Panc1 (cell line): ENCODE measurements at regions not wholly inside any gene's neighbourhood (a gene's known extent, or its start where the extent isn't known, plus 50 kb on each side); places are given as distances from the start of the nearest gene placed in this dataset.

Experiments used
- ATAC-seq: fragments of 200-7000 bp; cut with Tn5 transposase; 2 replicates; pipeline ENCODE4 v1.9.1; 2020; ENCODE audit warnings: mild to moderate bottlenecking, moderate library complexity
- BruUV-seq: library from RNA; stranded (reverse); fragments of 400-500 nt; replicated peaks from 2 replicates; lab custom pipeline; 2021; lab: Mats Ljungman, UMichigan
- CTCF ChIA-PET: fragments of 300-600 bp; sonication (Branson Sonifier 250); formaldehyde crosslinking; loops from one replicate; lab custom pipeline; 2022; ENCODE audit warnings: antibody characterized with exemption; lab: Charles Lee
- POLR2A ChIA-PET: fragments of 300-600 bp; sonication (Branson Sonifier 250); formaldehyde crosslinking; loops from one replicate; lab custom pipeline; 2022; ENCODE audit warnings: antibody characterized with exemption; lab: Charles Lee
- DNase-seq: peaks from one replicate; pipeline ENCODE4 v3.0.0-alpha.2; 2010; ENCODE audit warnings: low read depth, low spot score
- H3K27ac ChIP-seq: 2 replicates; pipeline ENCODE4 v1.5.1; 2011; ENCODE audit warnings: mild to moderate bottlenecking, low read length, inconsistent platforms
- H3K27me3 ChIP-seq: fragments of 200-500 bp; sonication (Bioruptor generic); 2 replicates; pipeline ENCODE4 v1.6.0; 2014; ENCODE audit warnings: low read length, inconsistent platforms; ENCODE audit not compliant: control insufficient read depth, insufficient read depth
- H3K36me3 ChIP-seq: fragments of 200-500 bp; sonication (Bioruptor generic); 2 replicates; pipeline ENCODE4 v1.5.1; 2014; ENCODE audit warnings: inconsistent platforms, mild to moderate bottlenecking, low read length, moderate library complexity; ENCODE audit not compliant: control insufficient read depth, insufficient read depth
- H3K4me1 ChIP-seq: 2 replicates; pipeline ENCODE4 v1.5.1; 2011; ENCODE audit warnings: inconsistent platforms, mild to moderate bottlenecking, low read length, moderate library complexity; ENCODE audit not compliant: control insufficient read depth, insufficient read depth
- H3K4me3 ChIP-seq, 2 experiments: 2 replicates each; pipeline ENCODE4 v1.5.1; 2011 to 2012; ENCODE audit warnings: low read depth in 2 of 2, low read length in 2 of 2, mild to moderate bottlenecking in 2 of 2, inconsistent platforms in 1 of 2, moderate library complexity in 1 of 2
- H3K9me3 ChIP-seq: fragments of 200-500 bp; sonication (Bioruptor generic); 2 replicates; pipeline ENCODE4 v1.5.1; 2014; ENCODE audit warnings: low read depth, mild to moderate bottlenecking, inconsistent platforms, low read length, moderate library complexity; ENCODE audit not compliant: control insufficient read depth, insufficient read depth
- CTCF ChIP-seq: fragments of 450-650 bp; IDR thresholded peaks from 2 replicates; pipeline ENCODE4 v1.5.1; 2017; ENCODE audit warnings: mild to moderate bottlenecking
- POLR2AphosphoS5 ChIP-seq: IDR thresholded peaks from 2 replicates; pipeline ENCODE4 v1.6.1; 2012; ENCODE audit warnings: mild to moderate bottlenecking, low read depth, low read length, moderate library complexity
- REST ChIP-seq, 2 experiments: IDR thresholded peaks; 2 replicates each; pipeline ENCODE4 v1.6.1; 2011 to 2012; ENCODE audit warnings: low read depth in 2 of 2, control low read depth in 1 of 2, low read length in 1 of 2, mild to moderate bottlenecking in 1 of 2, moderate library complexity in 1 of 2; ENCODE audit not compliant: insufficient read depth in 1 of 2
- SIN3A ChIP-seq: IDR thresholded peaks from 2 replicates; pipeline ENCODE4 v1.6.1; 2012; ENCODE audit warnings: low read depth, mild to moderate bottlenecking, low read length, moderate library complexity, borderline replicate concordance; ENCODE audit not compliant: insufficient read depth
- TCF7L2 ChIP-seq: IDR thresholded peaks from 2 replicates; pipeline ENCODE4 v1.6.1; 2011; ENCODE audit warnings: mild to moderate bottlenecking, low read depth, low read length, inconsistent platforms
- in situ Hi-C: cut with HindIII; loops from 2 replicates; pipeline ENCODE4 v1.10.0; 2016; ENCODE audit warnings: low sequenced_read_pairs, low pct_unique_long_range_greater_than_20kb
- intact Hi-C: fragments of 100-400 bp; cut with micrococcal nuclease; formaldehyde crosslinking; loops from one replicate; pipeline ENCODE4 v1.10.0; 2022; ENCODE audit not compliant: unreplicated experiment

GRCh38 chr18:66764230-66764629, 160.3 kb upstream of the CDH19 start:
- Histone ChIP-seq H3K4me1 (no peaks in the 10 kb centered on the region), H3K27ac (no peak overlapping the region), H3K9me3 (no peaks in the 10 kb centered on the region), H3K4me3 (no peak overlapping the region), H3K36me3 (no peaks in the 10 kb centered on the region), H3K27me3 (no peaks in the 10 kb centered on the region)
- BruUV-seq: no TSS peak
- intact Hi-C loops (no loop called here), in situ Hi-C loops (no loop called here)
- ChIA-PET POLR2A (no interaction called here), CTCF (no interaction called here)
- DNase-seq (no peak), ATAC-seq (no peak)
- TF ChIP-seq SIN3A: no peak
- TF ChIP-seq POLR2AphosphoS5: no peak
- TF ChIP-seq CTCF: no peak
- no peak for TF ChIP-seq TCF7L2
- no peak for TF ChIP-seq REST (IDR thresholded peaks at IDR 0.05; ENCODE audit: insufficient read depth in 1 of 2, low read depth in 2 of 2, low read length in 1 of 2)

GRCh38 chr18:66761166-66761565, 157.3 kb upstream of the CDH19 start:
- H3K4me3 ChIP-seq: no peak overlapping the region
- BruUV-seq: no TSS peak
- in situ Hi-C loops (no loop called here), intact Hi-C loops (no loop called here)
- H3K27me3 ChIP-seq: no peaks in the 10 kb centered on the region
- no peaks in the 10 kb centered on the region for H3K4me1 ChIP-seq
- no peak overlapping the region for H3K27ac ChIP-seq
- POLR2A ChIA-PET: interaction anchor here (0.8 kb wide), 1 partner anchor 75 kb away, joined by 3 read pairs; no protein-coding TSS in a partner anchor
- H3K9me3 ChIP-seq: no peaks in the 10 kb centered on the region
- no peaks in the 10 kb centered on the region for H3K36me3 ChIP-seq
- TF ChIP-seq REST (IDR thresholded peaks at IDR 0.05; ENCODE audit: insufficient read depth in 1 of 2, low read depth in 2 of 2, low read length in 1 of 2) (no peak), POLR2AphosphoS5 (no peak), SIN3A (no peak), CTCF (no peak), TCF7L2 (no peak)
- DNase-seq (no peak), ATAC-seq (no peak)
- CTCF ChIA-PET: no interaction called here
